Activated T-cell treated with anti-CD3 and anti-CD28 coated beads, Interleukin-2, amount 50 U/mL, for 48 hours (primary cell): ENCODE measurements at regions not wholly inside any gene's neighbourhood (a gene's known extent, or its start where the extent isn't known, plus 50 kb on each side); places are given as distances from the start of the nearest gene placed in this dataset.
"Not testable (repeated sequence)": the region's sequence is repeated elsewhere in the genome, so short reads cannot be mapped to it uniquely, and the experiment has no call there.

Source experiments
- DNase-seq, 2 experiments: peaks; one replicate each; pipeline ENCODE4 v3.0.0-alpha.2; 2020

GRCh38 chr7:53239151-53239550 lies 203.7 kb downstream of the POM121L12 start:
- DNase-seq = not testable (repeated sequence)

- no peak for DNase-seq
These were observed 210.3 kb downstream of the POM121L12 start for GRCh38 chr7:53245721-53246120.

GRCh38 chr7:53246957-53247356 lies 211.5 kb downstream of the POM121L12 start:
- no peak for DNase-seq

- no peak for DNase-seq
These were observed 217.1 kb downstream of the POM121L12 start for GRCh38 chr7:53252539-53252938.

- no peak for DNase-seq
These were observed 236.6 kb downstream of the POM121L12 start for GRCh38 chr7:53272081-53272480.

GRCh38 chr7:53281312-53281711 lies 245.9 kb downstream of the POM121L12 start:
- DNase-seq = no peak

GRCh38 chr7:53292341-53292740 lies 256.9 kb downstream of the POM121L12 start:
- DNase-seq = no peak

- DNase-seq = no peak
These were observed 267.2 kb downstream of the POM121L12 start for GRCh38 chr7:53302496-53303246.

- no peak for DNase-seq
These were observed 268.3 kb downstream of the POM121L12 start for GRCh38 chr7:53303781-53304180.

GRCh38 chr7:53306846-53307245 lies 271.4 kb downstream of the POM121L12 start:
- DNase-seq = no peak

GRCh38 chr7:53311205-53311604 lies 275.8 kb downstream of the POM121L12 start:
- DNase-seq = no peak

- no peak for DNase-seq
These were observed 280.5 kb downstream of the POM121L12 start for GRCh38 chr7:53315981-53316380.

GRCh38 chr7:53318566-53318965 lies 283.1 kb downstream of the POM121L12 start:
- no peak for DNase-seq

- DNase-seq = no peak
These were observed 289.6 kb downstream of the POM121L12 start for GRCh38 chr7:53325061-53325460.

- DNase-seq = no peak
These were observed 291.2 kb downstream of the POM121L12 start for GRCh38 chr7:53326634-53327033.

GRCh38 chr7:53336105-53336668 lies 300.8 kb downstream of the POM121L12 start:
- DNase-seq = no peak

- DNase-seq = no peak
These were observed 304.8 kb downstream of the POM121L12 start for GRCh38 chr7:53340220-53340619.

GRCh38 chr7:53350241-53350640 lies 314.8 kb downstream of the POM121L12 start:
- DNase-seq = peak; percentile 19 to 24

- no peak for DNase-seq
These were observed 316.2 kb downstream of the POM121L12 start for GRCh38 chr7:53351681-53352080.

GRCh38 chr7:53358269-53358668 lies 322.8 kb downstream of the POM121L12 start:
- no peak for DNase-seq

- no peak for DNase-seq
These were observed 347.7 kb downstream of the POM121L12 start for GRCh38 chr7:53383131-53383530.

GRCh38 chr7:53385239-53385638 lies 349.8 kb downstream of the POM121L12 start:
- not testable (repeated sequence) for DNase-seq

- no peak for DNase-seq
These were observed 352.1 kb downstream of the POM121L12 start for GRCh38 chr7:53387515-53387914.

- no peak for DNase-seq
These were observed 362.5 kb downstream of the POM121L12 start for GRCh38 chr7:53397911-53398310.

GRCh38 chr7:53398566-53398965 lies 363.1 kb downstream of the POM121L12 start:
- DNase-seq = no peak
